Tibial nerve (tissue), 3 donors: ENCODE measurements at regions not wholly inside any gene's neighbourhood (a gene's known extent, or its start where the extent isn't known, plus 50 kb on each side); places are given as distances from the start of the nearest gene placed in this dataset.

Source experiments
- EP300 ChIP-seq, 2 donors: sonication (generic); formaldehyde crosslinking; IDR thresholded peaks; one replicate each; pipeline ENCODE4 v1.6.1; 2017; ENCODE audit warnings: antibody characterized with exemption in 2 of 2, mild to moderate bottlenecking in 1 of 2
- POLR2A ChIP-seq, 2 donors: fragments of 450-650 bp; IDR thresholded peaks; one replicate each; pipeline ENCODE4 v1.6.1; 2017; ENCODE audit warnings: antibody characterized with exemption in 2 of 2, mild to moderate bottlenecking in 2 of 2, moderate library complexity in 2 of 2

GRCh38 chr1:94620345-94621031 lies 78.9 kb upstream of the F3 start:
- TF ChIP-seq POLR2A (IDR thresholded peaks at IDR 0.05) (no peak), EP300 (IDR thresholded peaks at IDR 0.05) (no peak)
